Left colon (tissue), 2 donors: ENCODE measurements at regions not wholly inside any gene's neighbourhood (a gene's known extent, or its start where the extent isn't known, plus 50 kb on each side); places are given as distances from the start of the nearest gene placed in this dataset.
"Not testable (repeated sequence)": the region's sequence is repeated elsewhere in the genome, so short reads cannot be mapped to it uniquely, and the experiment has no call there.

Experiments used
- ATAC-seq: fragments of 200-7000 bp; cut with Tn5 transposase; one replicate; pipeline ENCODE4 v1.9.1; 2020; ENCODE audit warnings: mild to moderate bottlenecking, moderate library complexity
- DNase-seq, 2 donors: peaks; one replicate each; pipeline ENCODE4 v3.0.0-alpha.2; 2020
- intact Hi-C, 2 donors: fragments of 100-400 bp; cut with DNase I in 1 of 2; cut with micrococcal nuclease in 1 of 2; formaldehyde crosslinking; loops; one replicate each; pipeline versions ENCODE4 v1.11.2 to v1.14.0; 2022; cut with DNase I, micrococcal nuclease
- donor health status: DM: no; HTN: no; CAD: no.
- donor health status: DM: yes; HTN: yes; CAD: no.

- ATAC-seq (no peak), DNase-seq (no peak)
- intact Hi-C loops: no loop called here
Measured at GRCh38 chr4:60723796-60724195, 476.3 kb upstream of the ADGRL3 start.

GRCh38 chr4:60724623-60725022 is 475.5 kb upstream of the ADGRL3 start:
- DNase-seq: no peak
- no peak for ATAC-seq
- intact Hi-C loops: no loop called here

- no peak for ATAC-seq
- intact Hi-C loops: no loop called here
- DNase-seq: no peak
Measured at GRCh38 chr4:60726779-60727178, 473.3 kb upstream of the ADGRL3 start.

- intact Hi-C loops: no loop called here
- ATAC-seq: no peak
Measured at GRCh38 chr4:60729194-60729593, 470.9 kb upstream of the ADGRL3 start.

GRCh38 chr4:60729764-60730163 is 470.4 kb upstream of the ADGRL3 start:
- DNase-seq, intact Hi-C loops, ATAC-seq: not testable (repeated sequence)

More at GRCh38 chr4:60729194-60729593, 470.9 kb upstream of the ADGRL3 start:
- DNase-seq: no peak

GRCh38 chr4:60737858-60738257 is 462.3 kb upstream of the ADGRL3 start:
- intact Hi-C loops: no loop called here

GRCh38 chr4:60743654-60744053 is 456.5 kb upstream of the ADGRL3 start:
- no peak for ATAC-seq
- intact Hi-C loops: no loop called here
- DNase-seq: no peak

More at GRCh38 chr4:60737858-60738257, 462.3 kb upstream of the ADGRL3 start:
- no peak for DNase-seq
- ATAC-seq: no peak

- DNase-seq: no peak
- intact Hi-C loops: no loop called here
- ATAC-seq: no peak
Measured at GRCh38 chr4:60744767-60745166, 455.4 kb upstream of the ADGRL3 start.

GRCh38 chr4:60745800-60746571 is 454.1 kb upstream of the ADGRL3 start:
- intact Hi-C loops: no loop called here
- no peak for ATAC-seq
- DNase-seq: no peak

- no peak for ATAC-seq
- intact Hi-C loops: no loop called here
Measured at GRCh38 chr4:60750962-60751361, 449.2 kb upstream of the ADGRL3 start.

GRCh38 chr4:60757986-60758680 is 442.0 kb upstream of the ADGRL3 start:
- DNase-seq: no peak
- intact Hi-C loops: no loop called here
- ATAC-seq: no peak

More at GRCh38 chr4:60750962-60751361, 449.2 kb upstream of the ADGRL3 start:
- DNase-seq: no peak

- no peak for DNase-seq
- no peak for ATAC-seq
- intact Hi-C loops: no loop called here
Measured at GRCh38 chr4:60759518-60760245, 440.4 kb upstream of the ADGRL3 start.

GRCh38 chr4:60780874-60781273 is 419.3 kb upstream of the ADGRL3 start:
- no peak for ATAC-seq
- intact Hi-C loops: no loop called here
- no peak for DNase-seq

- intact Hi-C loops: no loop called here
- DNase-seq (no peak), ATAC-seq (no peak)
Measured at GRCh38 chr4:60790608-60791007, 409.5 kb upstream of the ADGRL3 start.

GRCh38 chr4:60794372-60794771 is 405.8 kb upstream of the ADGRL3 start:
- no peak for ATAC-seq
- no peak for DNase-seq
- intact Hi-C loops: no loop called here

GRCh38 chr4:60799214-60799613 is 400.9 kb upstream of the ADGRL3 start:
- no peak for ATAC-seq
- intact Hi-C loops: no loop called here
- no peak for DNase-seq

GRCh38 chr4:60800701-60801100 is 399.4 kb upstream of the ADGRL3 start:
- ATAC-seq: no peak
- DNase-seq: no peak
- intact Hi-C loops: no loop called here

GRCh38 chr4:60805500-60806313 is 394.4 kb upstream of the ADGRL3 start:
- ATAC-seq: no peak
- intact Hi-C loops: no loop called here
- no peak for DNase-seq
